ENCODE measurements at regions not wholly inside any gene's neighbourhood (a gene's known extent, or its start where the extent isn't known, plus 50 kb on each side); places are given as distances from the start of the nearest gene placed in this dataset.

DNA sequence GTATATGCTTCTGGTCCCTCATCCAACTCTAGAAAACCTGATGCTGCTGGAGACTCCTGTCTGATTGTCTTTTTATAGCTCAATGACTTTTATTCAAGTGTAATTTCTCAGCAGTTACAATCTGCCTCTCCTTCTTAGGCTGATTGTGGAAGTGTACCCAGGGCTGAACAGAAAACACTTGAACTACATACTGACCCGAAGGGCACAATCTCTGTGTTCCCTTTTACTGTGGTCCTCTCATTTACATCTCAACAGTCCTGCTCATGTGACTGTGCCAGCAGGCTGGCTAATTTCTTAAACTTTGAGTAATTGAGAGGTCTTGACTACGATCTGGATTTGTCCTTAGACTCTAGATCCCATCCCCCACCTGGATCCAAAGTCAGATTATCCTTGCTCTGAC lies 863.4 kb downstream of the PDHA2 start:
- Histone ChIP-seq H2AK9ac (replicated peaks; ENCODE audit: low read depth, low read length, poor library complexity) (no peak overlapping the region), H3K9ac (ENCODE audit: low read depth, low read length) (no peak overlapping the region), H3K36me3 (ENCODE audit: control insufficient read depth, insufficient read depth, low read length) (no peaks in the 10 kb centered on the region), H3K4me3 (ENCODE audit: insufficient read depth, low read depth, low read length) (no peak overlapping the region), H3K23ac (ENCODE audit: low read depth, low read length) (no peak overlapping the region), H3K56ac (ENCODE audit: extremely low read depth, insufficient read depth, low read length) (no peak overlapping the region), H3K9me3 (ENCODE audit: control insufficient read depth, insufficient read depth, low read length) (no peaks in the 10 kb centered on the region), H3K4ac (ENCODE audit: low read depth, low read length) (no peak overlapping the region), H4K8ac (ENCODE audit: low read depth in 2 of 2, low read length in 2 of 2) (no peak overlapping the region), H2BK15ac (ENCODE audit: low read depth, low read length) (no peak overlapping the region), H3K27me3 (ENCODE audit: control insufficient read depth, insufficient read depth, low read length) (no peaks in the 10 kb centered on the region), H3K27ac (ENCODE audit: insufficient read depth, low read length) (no peak overlapping the region), H2BK20ac (ENCODE audit: low read depth, low read length) (no peak overlapping the region), H3K4me2 (ENCODE audit: low read depth, low read length) (no peak overlapping the region), H3K4me1 (ENCODE audit: control insufficient read depth, insufficient read depth, low read length) (no peaks in the 10 kb centered on the region), H2BK5ac (ENCODE audit: low read depth, low read length, poor library complexity, severe bottlenecking) (no peak overlapping the region), H3K14ac (replicated peaks; ENCODE audit: low read depth, low read length) (no peak overlapping the region), H2AFZ (replicated peaks; ENCODE audit: low read length, poor library complexity) (no peak overlapping the region), H2BK120ac (ENCODE audit: low read depth, low read length) (no peak overlapping the region), H4K5ac (ENCODE audit: low read depth, low read length) (no peak overlapping the region), H2AK5ac (ENCODE audit: low read depth, low read length) (no peak overlapping the region), H3K9me1 (ENCODE audit: insufficient read depth, low read length) (no peaks in the 10 kb centered on the region), H3K79me1 (ENCODE audit: low read depth in 1 of 2, low read length in 2 of 2) (no peaks in the 10 kb centered on the region), H3K18ac (ENCODE audit: low read depth, low read length) (no peak overlapping the region), H4K91ac (ENCODE audit: insufficient read depth, low read depth, low read length) (no peak overlapping the region), H4K20me1 (ENCODE audit: insufficient read depth, low read length) (no peaks in the 10 kb centered on the region)
- POLR2A ChIA-PET (ENCODE audit: unreplicated experiment) = no interaction called here
- dilution Hi-C loops (cut with HindIII; ENCODE audit: low sequenced_read_pairs, unreplicated experiment) (no loop called here), in situ Hi-C loops (cut with MboI; ENCODE audit: low sequenced_read_pairs) (no loop called here), intact Hi-C loops (cut with micrococcal nuclease) (no loop called here)
- no peak for ATAC-seq (ENCODE audit: low read depth)
- CTCF ChIA-PET = no interaction called here
- TF ChIP-seq CHD1 (IDR thresholded peaks at IDR 0.05; ENCODE audit: low read depth, low read length) = no peak
- no peak for TF ChIP-seq MXI1 (IDR thresholded peaks at IDR 0.05; ENCODE audit: borderline replicate concordance, low read depth, low read length)
- no peak for TF ChIP-seq FOS (IDR thresholded peaks at IDR 0.05; ENCODE audit: low read depth, low read length)
- no peak for TF ChIP-seq MAZ (IDR thresholded peaks at IDR 0.05; ENCODE audit: borderline replicate concordance, low read depth, low read length)
- no peak for TF ChIP-seq MAFK (IDR thresholded peaks at IDR 0.05; ENCODE audit: low read depth, low read length)
- TF ChIP-seq POLR2A (IDR thresholded peaks at IDR 0.05; ENCODE audit: low read depth, low read length) = no peak
- TF ChIP-seq NFE2L2 (IDR thresholded peaks at IDR 0.05; ENCODE audit: low read depth, low read length) = no peak
- TF ChIP-seq, protein P1, sequence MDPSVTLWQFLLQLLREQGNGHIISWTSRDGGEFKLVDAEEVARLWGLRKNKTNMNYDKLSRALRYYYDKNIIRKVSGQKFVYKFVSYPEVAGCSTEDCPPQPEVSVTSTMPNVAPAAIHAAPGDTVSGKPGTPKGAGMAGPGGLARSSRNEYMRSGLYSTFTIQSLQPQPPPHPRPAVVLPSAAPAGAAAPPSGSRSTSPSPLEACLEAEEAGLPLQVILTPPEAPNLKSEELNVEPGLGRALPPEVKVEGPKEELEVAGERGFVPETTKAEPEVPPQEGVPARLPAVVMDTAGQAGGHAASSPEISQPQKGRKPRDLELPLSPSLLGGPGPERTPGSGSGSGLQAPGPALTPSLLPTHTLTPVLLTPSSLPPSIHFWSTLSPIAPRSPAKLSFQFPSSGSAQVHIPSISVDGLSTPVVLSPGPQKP (IDR thresholded peaks at IDR 0.05; ENCODE audit: borderline replicate concordance, low read depth, low read length) = no peak
- no peak for TF ChIP-seq RCOR1 (IDR thresholded peaks at IDR 0.05; ENCODE audit: insufficient replicate concordance, low read length)
- no peak for TF ChIP-seq USF2 (IDR thresholded peaks at IDR 0.05; ENCODE audit: low read depth, low read length)
- no peak for TF ChIP-seq CEBPB (IDR thresholded peaks at IDR 0.05; ENCODE audit: low read depth, low read length)
- TF ChIP-seq RAD21 (IDR thresholded peaks at IDR 0.05; ENCODE audit: low read length) = no peak
- TF ChIP-seq BHLHE40 (IDR thresholded peaks at IDR 0.05; ENCODE audit: low read depth, low read length) = no peak
- no peak for TF ChIP-seq SMC3 (IDR thresholded peaks at IDR 0.05; ENCODE audit: low read depth, low read length)
- no peak for TF ChIP-seq CTCF (conservative IDR thresholded peaks at IDR 0.05; ENCODE audit: low read depth, low read length)
- no peak for TF ChIP-seq RFX5 (IDR thresholded peaks at IDR 0.05; ENCODE audit: low read depth, low read length)
- BruUV-seq (replicated peaks) = no TSS peak
- no peak for DNase-seq
- WGBS, 2 experiments (ENCODE audit: extremely low coverage in 2 of 2, insufficient read length in 1 of 2) = no CpG with 5 or more reads among the region's 2 CpGs
